ENCODE measurements at regions not wholly inside any gene's neighbourhood (a gene's known extent, or its start where the extent isn't known, plus 50 kb on each side); places are given as distances from the start of the nearest gene placed in this dataset.

GRCh38 chr12:58818546-58818945 lies 101.8 kb downstream of the LRIG3 start:
- no CpG with 5 or more reads among the region's 1 CpG for WGBS (ENCODE audit: insufficient coverage)
- CTCF ChIA-PET: no interaction called here

GRCh38 chr12:58819345-58819744 lies 101.0 kb downstream of the LRIG3 start:
- ATAC-seq (replicated peaks in 1 of 4) (no peak), DNase-seq (no peak)
- H3K27ac Mint-ChIP-seq: no peak overlapping the region
- no peaks in the 10 kb centered on the region for H3K27me3 Mint-ChIP-seq
- Histone ChIP-seq H3K9me3 (no peaks in the 10 kb centered on the region), H3K27me3 (replicated peaks in 1 of 2; ENCODE audit: control insufficient read depth in 2 of 2, extremely low read depth in 1 of 2, insufficient read depth in 2 of 2, low read length in 1 of 2) (no peaks in the 10 kb centered on the region), H3K4me3 (ENCODE audit: control insufficient read depth in 1 of 2, extremely low read depth in 1 of 2, low read length in 1 of 2) (no peak overlapping the region), H3K27ac (ENCODE audit: low read length) (no peak overlapping the region), H3K4me1 (ENCODE audit: control insufficient read depth in 1 of 2, extremely low read depth in 1 of 2, insufficient read depth in 2 of 2, low read length in 2 of 2) (no peaks in the 10 kb centered on the region), H3K36me3 (ENCODE audit: control insufficient read depth in 2 of 2, extremely low read depth in 1 of 2, insufficient read depth in 1 of 2, low read length in 1 of 2) (no peaks in the 10 kb centered on the region)
- ChIA-PET CTCF (no interaction called here), POLR2A (no interaction called here)
- 53% methylated on average over 3 of the region's 9 CpGs for WGBS (ENCODE audit: insufficient coverage)
- H3K9me3 Mint-ChIP-seq: peaks cover 2 to 9% (median 4%) of the 10 kb centered on the region in 3 donors
- H3K4me3 Mint-ChIP-seq: no peak overlapping the region
- H3K36me3 Mint-ChIP-seq: no peaks in the 10 kb centered on the region
- no peaks in the 10 kb centered on the region for H3K4me1 Mint-ChIP-seq

More at GRCh38 chr12:58818546-58818945, 101.8 kb downstream of the LRIG3 start:
- no peak overlapping the region for H3K27ac Mint-ChIP-seq
- H3K27me3 ChIP-seq (replicated peaks in 1 of 2; ENCODE audit: control insufficient read depth in 2 of 2, extremely low read depth in 1 of 2, insufficient read depth in 2 of 2, low read length in 1 of 2): no peaks in the 10 kb centered on the region
- H3K4me1 Mint-ChIP-seq: no peaks in the 10 kb centered on the region
- DNase-seq (no peak), ATAC-seq (replicated peaks in 1 of 4) (no peak)
- H3K27me3 Mint-ChIP-seq: no peaks in the 10 kb centered on the region
- no peaks in the 10 kb centered on the region for H3K36me3 ChIP-seq (ENCODE audit: control insufficient read depth in 2 of 2, extremely low read depth in 1 of 2, insufficient read depth in 1 of 2, low read length in 1 of 2)
- H3K9me3 ChIP-seq: no peaks in the 10 kb centered on the region
- H3K4me3 ChIP-seq (ENCODE audit: control insufficient read depth in 1 of 2, extremely low read depth in 1 of 2, low read length in 1 of 2): no peak overlapping the region
- H3K36me3 Mint-ChIP-seq: no peaks in the 10 kb centered on the region
- H3K27ac ChIP-seq (ENCODE audit: low read length): no peak overlapping the region
- H3K9me3 Mint-ChIP-seq: peaks cover 2 to 9% (median 4%) of the 10 kb centered on the region in 3 donors
- H3K4me3 Mint-ChIP-seq: no peak overlapping the region
- no peaks in the 10 kb centered on the region for H3K4me1 ChIP-seq (ENCODE audit: control insufficient read depth in 1 of 2, extremely low read depth in 1 of 2, insufficient read depth in 2 of 2, low read length in 2 of 2)
- POLR2A ChIA-PET: interaction anchor here in 1 of 2 donors (0.6 kb wide), 1 partner anchor 44 kb away, joined by 3 read pairs; no protein-coding TSS in a partner anchor

- Mint-ChIP-seq H3K36me3 (no peaks in the 10 kb centered on the region), H3K27ac (no peak overlapping the region), H3K9me3 (peaks cover 2 to 9% (median 4%) of the 10 kb centered on the region in 3 donors), H3K4me1 (no peaks in the 10 kb centered on the region), H3K4me3 (no peak overlapping the region), H3K27me3 (no peaks in the 10 kb centered on the region)
- DNase-seq (no peak), ATAC-seq (replicated peaks in 1 of 4) (no peak)
- no CpG with 5 or more reads among the region's 1 CpG for WGBS (ENCODE audit: insufficient coverage)
- ChIA-PET POLR2A (no interaction called here), CTCF (no interaction called here)
- Histone ChIP-seq H3K4me1 (ENCODE audit: control insufficient read depth in 1 of 2, extremely low read depth in 1 of 2, insufficient read depth in 2 of 2, low read length in 2 of 2) (no peaks in the 10 kb centered on the region), H3K36me3 (ENCODE audit: control insufficient read depth in 2 of 2, extremely low read depth in 1 of 2, insufficient read depth in 1 of 2, low read length in 1 of 2) (no peaks in the 10 kb centered on the region), H3K9me3 (no peaks in the 10 kb centered on the region), H3K27me3 (replicated peaks in 1 of 2; ENCODE audit: control insufficient read depth in 2 of 2, extremely low read depth in 1 of 2, insufficient read depth in 2 of 2, low read length in 1 of 2) (no peaks in the 10 kb centered on the region), H3K27ac (ENCODE audit: low read length) (no peak overlapping the region), H3K4me3 (ENCODE audit: control insufficient read depth in 1 of 2, extremely low read depth in 1 of 2, low read length in 1 of 2) (no peak overlapping the region)
These were observed 100.3 kb downstream of the LRIG3 start for GRCh38 chr12:58819985-58820384.
